ENCODE measurements at regions not wholly inside any gene's neighbourhood (a gene's known extent, or its start where the extent isn't known, plus 50 kb on each side); places are given as distances from the start of the nearest gene placed in this dataset.
A peak's percentile ranks its signal among the peaks of the same experiment; 100 is the strongest.
"Not testable (repeated sequence)": the region's sequence is repeated elsewhere in the genome, so short reads cannot be mapped to it uniquely, and the experiment has no call there.

DNA sequence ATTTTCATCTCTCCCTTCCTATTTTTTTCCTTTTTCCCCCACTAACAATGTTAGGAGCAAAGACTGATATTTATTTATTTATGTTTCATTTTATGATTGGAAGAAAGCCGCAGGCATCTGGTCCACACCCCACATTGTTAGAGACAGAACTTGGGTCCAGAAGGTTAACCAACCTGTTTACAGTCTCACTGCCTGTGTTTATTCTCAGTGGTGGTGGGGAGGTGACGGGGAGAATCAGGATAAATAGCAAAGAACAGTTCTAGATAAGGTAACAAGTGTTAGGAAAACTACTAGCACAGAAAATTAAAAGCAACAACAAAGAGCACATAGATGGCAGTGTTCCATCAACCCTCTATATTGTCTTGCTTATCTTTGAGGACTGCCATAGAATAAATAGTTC is 301.7 kb upstream of the DIPK2B start:
- no peak for DNase-seq (ENCODE audit: low read depth)

DNA sequence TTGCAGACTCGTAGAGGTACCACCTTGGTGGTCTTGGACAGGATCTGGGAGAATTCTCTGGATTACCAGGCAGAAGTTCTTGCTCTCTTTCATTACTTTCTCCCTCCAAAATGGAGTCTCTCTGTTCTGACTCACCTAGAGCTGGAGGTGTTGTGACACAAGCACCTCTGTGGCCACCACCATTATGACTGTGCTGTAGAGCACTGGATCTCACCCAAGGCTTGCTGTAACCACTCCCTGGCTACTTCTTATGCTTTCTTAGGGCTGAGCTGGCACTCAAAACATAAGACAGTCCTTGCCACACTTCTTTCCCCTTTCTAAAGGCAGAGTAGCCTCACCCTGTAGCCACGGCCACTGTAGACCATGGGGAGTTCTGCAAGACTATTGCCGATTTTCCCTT is 296.6 kb upstream of the DIPK2B start:
- DNase-seq (ENCODE audit: low read depth), result no peak

DNA sequence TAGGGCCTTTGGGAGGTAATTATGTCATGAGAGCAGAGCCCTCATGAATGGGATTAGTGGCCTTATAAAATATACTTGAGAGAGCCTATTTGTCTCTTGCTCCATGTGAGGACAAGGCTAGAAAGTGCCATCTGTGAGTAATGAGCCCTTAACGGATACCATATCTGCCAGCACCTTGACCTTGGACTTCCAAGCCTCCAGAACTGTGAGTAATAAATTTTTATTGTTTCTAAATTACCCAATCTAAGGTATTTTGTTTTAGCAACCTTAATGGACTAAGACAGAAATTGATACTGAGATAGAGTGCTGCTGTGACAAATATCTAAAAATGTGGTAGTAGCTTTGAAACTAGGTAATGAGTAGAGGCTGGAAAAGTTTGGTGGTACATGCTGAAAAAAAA is 285.0 kb upstream of the DIPK2B start:
- DNase-seq (ENCODE audit: low read depth), result peak; percentile 45

DNA sequence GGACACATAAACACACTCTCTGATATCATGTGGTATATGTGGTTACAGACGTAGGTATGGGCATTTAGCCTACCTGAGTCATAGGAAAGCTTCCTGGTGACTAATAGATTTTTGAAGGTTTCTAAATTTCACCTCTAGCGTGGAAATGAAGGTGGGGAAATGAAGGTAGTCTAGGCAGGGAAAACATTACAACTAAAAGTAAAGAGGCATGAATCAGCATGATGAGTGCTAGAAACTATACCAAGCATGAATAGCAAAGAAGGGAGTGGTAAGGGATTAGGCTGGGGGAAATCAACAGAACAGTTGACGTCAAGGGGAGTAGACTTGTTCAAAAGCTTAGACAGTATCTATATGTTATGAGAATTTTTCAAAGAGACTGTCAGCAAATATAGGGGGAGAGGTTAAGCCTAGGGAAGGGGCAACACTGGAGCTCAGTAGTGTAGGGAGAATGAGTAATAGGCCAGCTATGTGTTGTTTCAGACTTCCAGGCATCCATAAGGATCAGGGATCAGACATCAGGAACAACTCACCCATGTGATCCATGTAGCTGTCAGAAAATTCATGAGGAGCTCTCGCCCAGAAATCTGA is 279.3 kb upstream of the DIPK2B start:
- peak; percentile 96 for DNase-seq (ENCODE audit: low read depth)

DNA sequence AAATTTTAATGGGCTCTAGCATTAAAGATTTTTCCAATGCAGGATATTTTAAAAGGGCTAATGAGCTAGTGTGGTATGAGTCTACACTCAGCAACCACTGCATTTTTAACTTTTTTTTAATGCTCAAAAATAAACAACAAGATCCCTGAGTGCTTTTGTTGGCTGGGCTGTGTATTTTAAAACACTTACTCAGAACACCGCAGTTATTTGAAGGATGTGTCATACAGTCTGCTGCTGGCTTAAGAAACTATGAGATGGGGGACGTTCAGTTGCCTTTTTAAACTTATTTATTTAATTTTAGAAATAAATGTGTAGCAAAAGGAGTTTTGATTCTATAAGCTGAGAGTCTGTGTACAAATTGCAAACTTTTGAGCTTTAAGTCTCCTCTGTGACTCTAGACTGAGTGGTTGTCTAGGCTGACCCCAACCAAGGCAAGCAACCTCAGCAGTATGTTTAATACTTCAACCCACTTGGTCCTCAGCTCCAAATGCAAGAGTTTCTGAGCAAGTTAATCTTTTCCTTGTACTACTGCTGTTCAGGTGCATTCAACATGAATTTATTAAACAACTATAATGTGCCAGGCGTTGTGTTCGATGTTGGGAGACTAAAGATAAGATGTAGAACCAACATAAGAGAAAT is 278.6 kb upstream of the DIPK2B start:
- DNase-seq (ENCODE audit: low read depth), result peak; percentile 91

DNA sequence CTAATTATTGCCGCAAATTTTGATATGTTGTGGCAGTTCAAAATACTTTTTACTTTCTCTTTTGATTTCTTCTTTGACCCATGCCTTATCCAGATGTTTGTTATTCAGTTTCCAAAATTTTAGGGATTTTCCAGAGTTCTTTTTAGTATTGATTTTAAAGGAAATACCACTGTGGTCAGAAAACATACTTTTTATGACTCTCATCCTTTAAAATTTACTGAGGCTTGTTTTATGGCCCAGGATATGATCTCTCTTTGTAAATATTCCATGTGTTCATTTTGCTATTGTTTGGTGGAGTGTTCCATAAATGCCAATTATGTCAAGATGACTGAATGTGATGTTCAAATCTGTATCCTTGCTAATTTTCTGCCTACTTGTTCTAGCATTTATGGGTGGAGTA is 272.3 kb upstream of the DIPK2B start:
- DNase-seq (ENCODE audit: low read depth), result no peak

DNA sequence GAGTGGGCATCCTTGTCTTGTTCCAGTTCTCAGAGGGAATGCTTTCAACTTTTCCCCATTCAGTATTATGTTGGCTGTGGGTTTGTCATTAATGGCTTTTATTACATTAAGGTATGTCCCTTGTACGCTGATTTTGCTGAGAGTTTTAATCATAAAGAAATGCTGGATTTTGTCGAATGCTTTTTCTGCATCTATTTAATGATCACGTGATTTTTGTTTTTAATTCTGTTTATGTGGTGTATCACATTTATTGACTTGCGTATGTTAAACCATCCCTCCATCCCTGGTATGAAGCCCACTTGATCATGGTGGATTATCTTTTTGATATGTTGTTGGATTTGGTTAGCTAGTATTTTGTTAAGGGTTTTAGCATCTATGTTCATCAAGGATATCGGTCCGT is 266.9 kb upstream of the DIPK2B start:
- DNase-seq (ENCODE audit: low read depth), result not testable (repeated sequence)

DNA sequence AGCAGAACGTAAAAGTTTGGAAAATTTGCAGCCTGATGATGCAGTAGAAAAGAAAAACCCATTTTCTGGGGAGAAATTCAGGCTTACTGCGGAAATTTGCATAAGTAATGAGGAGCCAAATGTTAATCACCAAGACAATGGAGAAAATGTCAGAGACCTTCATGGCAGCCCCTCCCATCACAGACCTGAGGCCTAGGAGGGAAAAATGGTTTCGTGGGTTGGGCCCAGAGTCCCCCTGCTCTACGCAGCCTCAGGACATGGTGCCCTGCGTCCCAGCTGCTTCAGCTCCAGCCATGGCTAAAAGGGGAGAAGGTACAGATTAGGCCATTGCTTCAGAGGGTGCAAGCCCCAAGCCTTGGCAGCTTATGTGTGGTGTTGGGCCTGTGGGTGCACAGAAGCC is 255.1 kb upstream of the DIPK2B start:
- not testable (repeated sequence) for DNase-seq (ENCODE audit: low read depth)

DNA sequence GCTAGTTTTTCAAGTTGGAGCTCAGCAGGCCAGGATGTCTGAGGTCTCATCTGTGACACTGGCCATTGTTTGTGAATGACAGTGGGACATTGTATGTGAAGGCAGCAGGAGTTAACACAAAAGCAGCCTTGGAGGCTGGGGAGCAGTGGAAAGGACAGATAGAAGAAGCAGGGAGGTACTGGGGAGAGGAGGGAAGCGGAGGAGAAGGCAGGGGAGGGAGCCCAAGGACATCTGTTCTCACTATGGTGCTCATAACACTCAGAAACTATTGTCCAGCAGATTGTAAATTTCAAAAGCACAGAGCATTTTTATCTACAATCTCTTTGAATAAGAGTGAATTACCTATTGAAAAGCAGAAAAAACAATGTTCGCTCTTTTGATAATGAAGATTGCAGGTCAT is 253.6 kb upstream of the DIPK2B start:
- DNase-seq (ENCODE audit: low read depth), result no peak

DNA sequence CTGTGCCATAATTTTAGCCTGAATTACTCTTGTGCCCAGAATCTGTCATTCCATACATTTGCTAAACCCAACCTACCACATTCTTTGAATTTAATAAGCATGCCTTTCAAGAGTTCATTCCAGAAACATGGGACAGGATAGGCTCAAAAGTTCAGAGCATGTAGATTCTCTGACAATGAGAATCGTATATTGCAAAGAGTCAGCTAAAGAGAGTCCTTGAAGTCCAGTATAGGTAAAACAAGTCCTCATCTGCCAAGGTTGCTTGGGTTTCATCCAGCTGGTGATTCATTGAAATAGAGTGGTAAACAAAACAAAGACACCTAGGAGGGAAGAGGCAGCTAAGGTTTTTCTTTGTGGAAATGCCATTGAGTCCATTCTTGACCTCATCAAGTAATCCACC is 249.3 kb upstream of the DIPK2B start:
- no peak for DNase-seq (ENCODE audit: low read depth)

DNA sequence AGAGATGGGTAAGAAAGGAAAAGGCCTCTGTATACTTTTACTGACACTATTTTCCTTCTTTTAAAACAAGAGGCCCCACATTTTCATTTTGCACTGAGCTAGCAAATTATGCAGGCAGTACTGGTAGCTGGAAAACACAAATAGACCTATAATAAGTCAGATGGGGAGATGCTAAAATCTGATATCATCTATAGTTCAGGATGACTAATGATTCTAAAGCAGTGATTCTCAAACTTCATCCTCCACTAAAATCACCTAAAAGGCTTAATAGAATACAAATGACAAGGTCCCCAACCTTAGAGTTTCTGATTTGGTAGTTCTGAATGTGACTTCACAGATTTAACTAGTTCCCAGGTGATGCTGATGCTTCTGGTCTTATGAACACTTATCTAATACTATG is 247.3 kb upstream of the DIPK2B start:
- DNase-seq (ENCODE audit: low read depth), result no peak

DNA sequence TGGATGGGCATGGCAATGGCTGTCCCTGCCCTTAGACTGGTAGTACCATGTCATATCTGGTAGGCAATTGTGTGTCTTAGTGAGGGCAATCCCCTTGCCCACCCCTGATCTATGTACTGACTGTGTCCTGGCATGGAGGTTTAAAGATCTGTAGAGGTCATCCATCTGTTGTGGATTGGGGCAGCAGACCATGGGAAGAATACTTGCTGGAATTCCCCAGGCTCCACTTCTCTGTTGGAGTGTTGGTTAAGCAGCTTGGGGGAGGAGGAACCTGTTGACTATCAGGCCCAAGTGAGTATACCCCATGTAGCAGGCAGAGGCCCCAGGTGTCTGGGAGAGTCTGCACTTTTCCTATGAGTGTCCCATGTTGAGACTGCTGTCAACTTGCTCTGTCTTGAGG is 246.7 kb upstream of the DIPK2B start:
- DNase-seq (ENCODE audit: low read depth), result no peak

DNA sequence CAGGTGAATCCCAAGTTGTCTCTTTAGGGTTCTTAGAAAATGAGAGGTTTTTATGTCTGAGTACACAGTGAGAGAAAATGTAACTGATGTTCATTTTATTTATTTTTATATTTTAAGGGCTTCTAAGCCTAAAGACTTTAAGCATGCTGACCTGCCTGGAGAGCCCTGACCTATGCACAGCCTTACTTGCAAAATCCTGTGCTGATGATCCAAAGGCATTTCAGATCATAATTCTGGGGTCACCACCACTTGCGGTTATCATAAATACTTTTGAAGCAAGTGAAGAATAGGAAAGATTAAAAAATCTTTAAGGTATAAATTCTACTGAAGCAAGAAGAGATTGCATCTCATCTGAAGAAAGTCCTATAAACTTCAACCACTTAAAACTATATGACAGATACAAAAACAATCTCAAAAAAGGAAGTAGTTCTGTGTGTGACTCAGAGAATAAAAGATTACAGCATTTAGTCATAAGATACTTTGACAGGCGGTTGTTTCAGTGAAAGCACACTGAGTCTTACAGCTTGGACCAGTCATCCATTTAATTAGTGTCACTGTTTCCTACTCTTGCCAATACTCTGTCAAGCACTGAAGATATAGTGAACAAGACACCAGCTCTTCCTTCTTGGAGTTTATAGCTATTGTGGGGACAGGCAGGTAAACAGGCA is 245.2 kb upstream of the DIPK2B start:
- peak; percentile 87 for DNase-seq (ENCODE audit: low read depth)

DNA sequence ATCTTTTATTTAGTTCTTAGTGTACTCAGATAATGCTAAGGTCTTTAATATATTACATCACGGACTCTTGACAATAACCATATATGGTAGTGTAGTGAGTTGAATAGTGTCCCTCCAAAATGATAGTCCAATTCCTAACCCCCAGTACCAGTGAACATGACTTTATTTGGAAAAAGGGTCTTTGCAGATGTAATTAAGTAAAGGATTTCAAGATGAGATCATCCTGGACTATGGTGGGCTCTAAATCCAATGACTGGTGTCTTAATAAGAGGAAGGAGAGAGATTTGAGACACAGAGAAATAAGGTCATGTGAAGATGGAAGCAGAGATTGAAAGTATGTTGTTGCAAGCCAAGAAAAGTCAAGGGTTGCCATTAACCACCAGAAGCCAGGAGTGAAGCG is 236.5 kb upstream of the DIPK2B start:
- DNase-seq (ENCODE audit: low read depth), result no peak

DNA sequence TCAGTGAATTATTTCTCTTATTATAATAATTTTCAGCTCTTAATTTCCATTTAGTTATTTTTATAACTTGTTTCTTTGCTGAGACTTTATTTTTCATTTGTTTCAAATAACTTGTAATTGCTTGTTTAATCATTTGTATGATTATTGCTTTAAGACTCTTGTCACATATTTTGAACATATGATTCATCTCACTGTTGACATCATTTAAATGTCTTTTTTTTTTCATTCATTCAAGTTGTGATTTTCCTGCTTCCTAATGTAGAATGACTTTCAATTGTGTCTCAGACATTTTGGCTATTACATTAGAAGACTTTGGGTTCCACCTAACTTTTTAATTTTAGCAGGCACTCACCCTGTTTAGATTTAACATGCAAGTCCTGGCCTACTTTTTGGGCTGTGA is 234.8 kb upstream of the DIPK2B start:
- DNase-seq (ENCODE audit: low read depth), result no peak

DNA sequence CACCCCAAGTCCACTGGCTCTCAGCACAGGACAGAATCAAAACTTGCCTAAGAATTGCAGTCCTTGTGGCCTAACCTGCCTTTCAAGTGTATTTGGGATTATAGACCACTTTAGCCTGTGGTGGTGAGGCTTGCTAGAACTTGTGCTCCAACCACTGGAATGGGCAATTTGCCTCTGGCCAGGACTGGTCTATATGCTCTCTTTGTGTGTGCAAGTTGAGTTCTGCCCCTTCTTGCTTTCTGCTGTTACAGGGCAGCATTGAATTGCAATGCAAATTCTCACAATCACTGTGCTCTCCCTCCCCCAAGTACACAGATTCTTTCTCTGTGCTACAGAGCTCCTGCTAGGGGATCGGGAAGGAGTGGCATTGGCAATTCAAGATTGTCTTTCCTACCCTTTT is 233.6 kb upstream of the DIPK2B start:
- no peak for DNase-seq (ENCODE audit: low read depth)

DNA sequence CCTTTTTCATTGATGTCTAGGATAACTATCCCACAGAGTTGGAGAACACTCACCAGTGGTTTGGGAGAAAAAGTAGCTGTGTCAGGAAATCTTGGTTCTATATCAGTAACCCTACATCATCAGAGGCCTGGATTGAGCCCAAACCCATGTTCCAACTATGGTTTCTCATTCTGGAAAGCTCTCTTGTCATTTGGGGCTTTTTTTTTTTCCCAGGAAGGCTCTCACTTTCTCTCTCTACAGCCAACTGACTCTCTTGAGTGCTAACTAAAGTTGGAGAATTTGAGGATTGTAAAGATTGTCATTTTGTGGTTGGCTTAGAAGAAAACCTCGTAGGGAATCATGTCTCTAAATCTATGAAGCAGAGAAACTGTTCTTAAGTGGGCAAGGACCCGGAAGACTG is 228.2 kb upstream of the DIPK2B start:
- no peak for DNase-seq (ENCODE audit: low read depth)

DNA sequence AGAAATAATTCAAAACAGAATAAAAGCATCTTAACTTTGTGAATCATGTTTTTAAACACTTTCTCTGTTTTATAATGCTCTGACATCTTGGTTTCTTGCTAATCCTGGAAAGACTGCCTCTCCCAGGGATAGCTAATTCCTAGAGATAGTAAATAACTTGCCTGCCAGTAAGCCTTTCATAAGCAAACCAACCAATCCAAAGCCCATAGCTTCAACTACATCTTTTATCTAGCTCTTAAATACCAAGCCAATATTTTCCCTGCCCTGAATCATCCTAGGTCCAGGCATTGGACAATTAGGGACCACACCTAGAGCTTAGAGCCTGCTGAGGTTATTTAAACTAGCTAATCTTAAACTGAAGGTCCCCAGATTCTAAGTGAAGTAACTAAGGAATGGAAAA is 223.7 kb upstream of the DIPK2B start:
- peak; percentile 26 for DNase-seq (ENCODE audit: low read depth)

DNA sequence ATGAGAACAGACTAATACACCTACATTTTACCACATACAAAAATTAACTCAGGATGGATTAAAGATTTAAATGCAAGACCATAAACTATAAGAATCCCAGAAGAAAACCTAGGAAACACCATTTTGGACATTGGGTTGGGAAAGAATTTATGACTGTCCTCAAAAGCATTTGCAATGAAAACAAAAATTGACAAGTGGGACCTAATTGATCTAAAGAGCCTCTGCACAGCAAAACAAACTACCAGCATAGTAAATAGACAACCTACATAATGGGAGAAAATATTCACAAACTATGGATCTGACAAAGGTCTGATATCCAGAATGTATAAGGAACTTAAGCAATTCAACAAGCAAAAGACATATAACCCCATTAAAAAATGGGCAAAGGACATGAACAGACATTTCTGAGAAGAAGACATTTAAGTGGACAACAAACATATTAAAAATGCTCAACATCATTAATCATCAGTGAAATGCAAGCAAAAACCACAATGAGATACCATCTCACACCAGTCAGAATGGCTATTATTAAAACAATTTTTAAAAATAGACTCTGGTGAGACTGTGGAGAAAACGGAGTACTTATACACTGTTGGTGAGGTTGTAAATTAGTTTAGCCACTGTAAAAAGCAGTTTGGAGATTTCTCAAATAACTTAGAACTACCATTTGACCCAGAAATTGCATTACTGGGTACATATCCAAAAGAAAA is 221.7 kb upstream of the DIPK2B start:
- DNase-seq (ENCODE audit: low read depth), result peak; percentile 24

DNA sequence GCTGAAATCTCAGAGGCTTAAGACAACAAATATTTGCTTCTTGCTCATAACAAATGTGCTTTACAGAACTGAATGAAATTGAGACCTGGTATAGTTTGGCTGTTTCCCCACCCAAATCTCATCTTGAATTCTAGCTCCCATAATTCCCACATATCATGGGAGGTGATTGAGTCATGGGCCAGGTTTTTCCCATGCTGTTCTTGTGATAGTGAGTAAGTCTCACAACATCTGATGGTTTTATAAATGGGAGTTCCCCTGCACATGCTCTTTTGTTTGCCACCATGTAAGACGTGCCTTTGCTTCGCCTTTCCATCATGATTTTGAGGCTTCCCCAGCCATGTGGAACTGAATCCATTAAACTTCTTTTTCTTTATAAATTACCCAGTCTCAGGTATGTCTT is 221.1 kb upstream of the DIPK2B start:
- DNase-seq (ENCODE audit: low read depth), result no peak

DNA sequence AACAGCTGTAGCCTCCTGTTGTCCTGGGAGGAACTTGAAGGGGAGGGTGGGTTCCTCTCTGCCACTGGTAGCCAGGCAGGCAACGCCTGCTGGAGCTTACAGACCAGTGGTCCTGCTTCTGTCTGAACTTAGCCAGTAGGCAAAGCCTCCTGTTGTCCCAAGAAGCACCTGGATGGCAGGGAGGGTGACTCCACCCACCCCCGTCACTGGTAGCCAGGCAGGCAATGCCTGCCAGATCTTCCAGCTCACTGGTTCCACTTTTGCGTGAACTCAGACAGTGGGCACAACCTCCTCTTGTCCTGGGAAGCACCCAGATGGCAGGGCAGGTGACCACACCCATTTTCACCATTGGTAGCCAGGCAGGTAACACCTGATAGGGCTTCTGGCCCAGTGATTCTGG is 203.5 kb upstream of the DIPK2B start:
- no peak for DNase-seq (ENCODE audit: low read depth)

DNA sequence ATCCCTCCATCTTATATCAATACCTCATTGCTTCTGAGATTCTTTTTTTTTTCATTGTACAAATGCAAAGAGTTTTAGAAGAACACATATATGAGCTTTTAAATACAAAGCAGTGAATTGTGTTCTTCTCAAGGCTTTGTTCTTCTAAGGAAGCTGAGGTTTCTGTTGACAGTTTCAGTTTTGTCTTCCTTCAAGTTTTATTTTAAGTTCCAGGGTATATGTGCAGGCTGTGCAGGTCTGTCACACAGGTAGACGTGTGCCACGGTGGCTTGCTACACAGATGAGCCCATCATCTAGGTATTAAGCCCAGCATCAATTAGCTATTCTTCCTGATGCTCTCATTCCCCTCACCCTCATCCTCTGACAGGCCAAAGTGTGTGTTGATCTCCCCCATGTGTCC is 201.2 kb upstream of the DIPK2B start:
- no peak for DNase-seq (ENCODE audit: low read depth)
